Hepatocyte (in vitro differentiated cells): ENCODE measurements at regions not wholly inside any gene's neighbourhood (a gene's known extent, or its start where the extent isn't known, plus 50 kb on each side); places are given as distances from the start of the nearest gene placed in this dataset.

Source experiments
- EZH2 ChIP-seq: fragments of 200-600 bp; sonication (generic); IDR thresholded peaks from 2 replicates; pipeline ENCODE4 v1.6.1; 2016; ENCODE audit warnings: antibody characterized with exemption, mild to moderate bottlenecking, borderline replicate concordance
- TF ChIP-seq, protein P1 (sequence below): fragments of 200-600 bp; sonication (generic); IDR thresholded peaks from 2 replicates; pipeline ENCODE4 v1.5.1; 2016; ENCODE audit warnings: antibody characterized with exemption, mild to moderate bottlenecking; ENCODE audit not compliant: poor library complexity

DNA sequence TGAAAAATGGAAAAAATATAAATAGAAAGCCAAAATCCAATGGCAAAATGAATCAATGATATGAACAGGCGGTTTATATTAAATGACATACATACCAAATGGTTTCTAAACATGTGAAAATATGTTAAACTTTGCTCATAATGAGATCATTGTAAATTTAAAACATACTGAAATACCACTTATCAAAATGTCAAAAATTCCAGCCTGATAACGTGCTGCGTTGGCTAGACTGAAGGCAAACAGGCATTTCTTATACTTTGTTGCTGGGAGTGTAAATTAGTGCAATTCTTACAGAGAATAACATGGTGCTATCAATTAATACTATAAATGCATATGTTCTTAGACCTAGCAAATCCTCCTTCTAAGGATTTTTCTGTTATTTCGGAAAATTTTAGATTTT lies 225.8 kb upstream of the FAM3C start:
- TF ChIP-seq, protein P1, sequence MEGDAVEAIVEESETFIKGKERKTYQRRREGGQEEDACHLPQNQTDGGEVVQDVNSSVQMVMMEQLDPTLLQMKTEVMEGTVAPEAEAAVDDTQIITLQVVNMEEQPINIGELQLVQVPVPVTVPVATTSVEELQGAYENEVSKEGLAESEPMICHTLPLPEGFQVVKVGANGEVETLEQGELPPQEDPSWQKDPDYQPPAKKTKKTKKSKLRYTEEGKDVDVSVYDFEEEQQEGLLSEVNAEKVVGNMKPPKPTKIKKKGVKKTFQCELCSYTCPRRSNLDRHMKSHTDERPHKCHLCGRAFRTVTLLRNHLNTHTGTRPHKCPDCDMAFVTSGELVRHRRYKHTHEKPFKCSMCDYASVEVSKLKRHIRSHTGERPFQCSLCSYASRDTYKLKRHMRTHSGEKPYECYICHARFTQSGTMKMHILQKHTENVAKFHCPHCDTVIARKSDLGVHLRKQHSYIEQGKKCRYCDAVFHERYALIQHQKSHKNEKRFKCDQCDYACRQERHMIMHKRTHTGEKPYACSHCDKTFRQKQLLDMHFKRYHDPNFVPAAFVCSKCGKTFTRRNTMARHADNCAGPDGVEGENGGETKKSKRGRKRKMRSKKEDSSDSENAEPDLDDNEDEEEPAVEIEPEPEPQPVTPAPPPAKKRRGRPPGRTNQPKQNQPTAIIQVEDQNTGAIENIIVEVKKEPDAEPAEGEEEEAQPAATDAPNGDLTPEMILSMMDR, result no peak
- TF ChIP-seq EZH2, result no peak
